Epithelial cell of proximal tubule (primary cell): ENCODE measurements at regions not wholly inside any gene's neighbourhood (a gene's known extent, or its start where the extent isn't known, plus 50 kb on each side); places are given as distances from the start of the nearest gene placed in this dataset.

Experiments
- DNase-seq: peaks from one replicate; pipeline ENCODE4 v3.0.0-alpha.2; 2011; ENCODE audit warnings: low read depth
- H3K4me3 ChIP-seq: 2 replicates; pipeline ENCODE4 v1.5.1; 2011; ENCODE audit warnings: low read depth, mild to moderate bottlenecking, low read length
- TF ChIP-seq, protein P1 (sequence below): conservative IDR thresholded peaks from 2 replicates; pipeline ENCODE4 v1.5.1; 2012; ENCODE audit warnings: low read depth, mild to moderate bottlenecking, low read length

GRCh38 chr5:68148096-68148495 is 67.5 kb upstream of the PIK3R1 start:
- TF ChIP-seq, protein P1, sequence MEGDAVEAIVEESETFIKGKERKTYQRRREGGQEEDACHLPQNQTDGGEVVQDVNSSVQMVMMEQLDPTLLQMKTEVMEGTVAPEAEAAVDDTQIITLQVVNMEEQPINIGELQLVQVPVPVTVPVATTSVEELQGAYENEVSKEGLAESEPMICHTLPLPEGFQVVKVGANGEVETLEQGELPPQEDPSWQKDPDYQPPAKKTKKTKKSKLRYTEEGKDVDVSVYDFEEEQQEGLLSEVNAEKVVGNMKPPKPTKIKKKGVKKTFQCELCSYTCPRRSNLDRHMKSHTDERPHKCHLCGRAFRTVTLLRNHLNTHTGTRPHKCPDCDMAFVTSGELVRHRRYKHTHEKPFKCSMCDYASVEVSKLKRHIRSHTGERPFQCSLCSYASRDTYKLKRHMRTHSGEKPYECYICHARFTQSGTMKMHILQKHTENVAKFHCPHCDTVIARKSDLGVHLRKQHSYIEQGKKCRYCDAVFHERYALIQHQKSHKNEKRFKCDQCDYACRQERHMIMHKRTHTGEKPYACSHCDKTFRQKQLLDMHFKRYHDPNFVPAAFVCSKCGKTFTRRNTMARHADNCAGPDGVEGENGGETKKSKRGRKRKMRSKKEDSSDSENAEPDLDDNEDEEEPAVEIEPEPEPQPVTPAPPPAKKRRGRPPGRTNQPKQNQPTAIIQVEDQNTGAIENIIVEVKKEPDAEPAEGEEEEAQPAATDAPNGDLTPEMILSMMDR = no peak
- no peak for DNase-seq
- no peak overlapping the region for H3K4me3 ChIP-seq

- DNase-seq = no peak
- TF ChIP-seq, protein P1 = no peak
- H3K4me3 ChIP-seq = no peak overlapping the region
These were observed 67.9 kb upstream of the PIK3R1 start for GRCh38 chr5:68147659-68148058.

- no peak overlapping the region for H3K4me3 ChIP-seq
- peak; percentile 20 for DNase-seq
- TF ChIP-seq, protein P1 = no peak
These were observed 74.1 kb upstream of the PIK3R1 start for GRCh38 chr5:68141494-68141893.

- no peak overlapping the region for H3K4me3 ChIP-seq
- DNase-seq = no peak
- TF ChIP-seq, protein P1 = no peak
These were observed 74.8 kb upstream of the PIK3R1 start for GRCh38 chr5:68140763-68141162.

- DNase-seq = no peak
- TF ChIP-seq, protein P1 = no peak
- no peak overlapping the region for H3K4me3 ChIP-seq
These were observed 75.7 kb upstream of the PIK3R1 start for GRCh38 chr5:68139611-68140441.

DNA sequence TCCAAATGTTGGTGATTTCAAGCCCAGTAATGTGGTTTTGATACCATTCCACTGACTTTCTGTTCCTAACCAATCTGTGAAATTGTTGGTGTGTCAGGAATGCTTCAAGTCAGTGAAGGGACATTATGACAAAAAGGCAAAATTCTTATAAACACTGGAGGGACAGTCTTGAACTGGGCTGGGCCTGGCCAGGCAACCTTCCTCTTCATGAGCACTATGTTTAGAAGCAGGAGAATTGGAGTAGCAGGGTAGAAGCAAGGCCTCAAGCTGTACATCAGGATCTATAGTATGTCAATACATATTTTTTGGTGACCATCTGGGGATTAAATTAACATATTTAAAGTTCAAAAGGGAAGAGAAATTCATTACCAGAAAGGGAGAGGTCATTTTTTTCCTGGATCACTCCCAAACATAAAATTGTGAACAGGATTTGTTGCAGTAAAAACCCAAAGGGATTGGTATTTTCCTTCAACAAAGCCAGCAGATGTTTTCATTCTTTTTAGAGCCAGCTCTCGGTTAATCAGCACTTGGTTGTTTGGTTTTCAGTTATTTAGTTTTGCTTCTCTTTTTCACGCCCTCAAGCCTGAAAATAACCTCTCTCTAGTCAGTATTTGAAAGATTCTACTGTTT is 77.9 kb upstream of the PIK3R1 start:
- DNase-seq = no peak
- TF ChIP-seq, protein P1 = no peak
- H3K4me3 ChIP-seq = no peak overlapping the region
